ENCODE measurements at regions not wholly inside any gene's neighbourhood (a gene's known extent, or its start where the extent isn't known, plus 50 kb on each side); places are given as distances from the start of the nearest gene placed in this dataset.

DNA sequence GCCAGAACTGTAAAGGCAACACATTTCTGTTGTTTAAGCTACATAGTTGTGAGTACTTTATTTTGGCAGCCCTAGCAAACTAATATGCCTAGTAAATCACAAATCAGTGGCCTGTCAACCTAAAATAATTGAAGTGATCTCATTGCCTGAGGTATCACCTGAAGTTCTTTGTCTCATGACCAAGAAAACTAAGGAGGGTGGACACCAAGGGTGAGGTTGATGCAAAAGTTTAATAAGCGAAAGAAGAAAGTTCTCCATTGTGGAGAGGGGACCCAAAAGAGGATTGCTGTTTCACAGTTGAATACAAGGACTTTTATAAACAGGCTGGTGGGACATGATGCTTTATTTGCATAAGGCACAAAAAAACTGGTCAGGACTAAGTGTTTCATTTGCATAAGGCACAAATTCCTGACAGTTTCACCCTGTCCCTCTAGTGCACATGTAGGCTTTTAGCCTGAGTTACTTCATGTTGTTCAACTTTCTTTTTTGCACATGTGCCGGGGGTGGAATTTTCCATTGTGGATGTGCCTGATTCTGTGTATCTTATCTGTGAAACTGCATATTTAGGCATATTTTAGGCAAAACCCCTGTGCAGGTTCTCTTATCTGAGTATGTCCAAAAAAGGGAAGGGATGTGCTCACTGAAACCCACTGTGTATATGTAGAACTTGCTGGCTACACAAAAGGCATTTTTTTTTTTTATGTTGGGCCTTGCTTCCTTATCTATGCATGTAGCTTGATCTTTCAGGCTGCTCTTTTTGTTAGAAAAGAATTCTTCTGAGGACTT lies 108.6 kb upstream of the RAI14 start:
- TF ChIP-seq, protein P1, sequence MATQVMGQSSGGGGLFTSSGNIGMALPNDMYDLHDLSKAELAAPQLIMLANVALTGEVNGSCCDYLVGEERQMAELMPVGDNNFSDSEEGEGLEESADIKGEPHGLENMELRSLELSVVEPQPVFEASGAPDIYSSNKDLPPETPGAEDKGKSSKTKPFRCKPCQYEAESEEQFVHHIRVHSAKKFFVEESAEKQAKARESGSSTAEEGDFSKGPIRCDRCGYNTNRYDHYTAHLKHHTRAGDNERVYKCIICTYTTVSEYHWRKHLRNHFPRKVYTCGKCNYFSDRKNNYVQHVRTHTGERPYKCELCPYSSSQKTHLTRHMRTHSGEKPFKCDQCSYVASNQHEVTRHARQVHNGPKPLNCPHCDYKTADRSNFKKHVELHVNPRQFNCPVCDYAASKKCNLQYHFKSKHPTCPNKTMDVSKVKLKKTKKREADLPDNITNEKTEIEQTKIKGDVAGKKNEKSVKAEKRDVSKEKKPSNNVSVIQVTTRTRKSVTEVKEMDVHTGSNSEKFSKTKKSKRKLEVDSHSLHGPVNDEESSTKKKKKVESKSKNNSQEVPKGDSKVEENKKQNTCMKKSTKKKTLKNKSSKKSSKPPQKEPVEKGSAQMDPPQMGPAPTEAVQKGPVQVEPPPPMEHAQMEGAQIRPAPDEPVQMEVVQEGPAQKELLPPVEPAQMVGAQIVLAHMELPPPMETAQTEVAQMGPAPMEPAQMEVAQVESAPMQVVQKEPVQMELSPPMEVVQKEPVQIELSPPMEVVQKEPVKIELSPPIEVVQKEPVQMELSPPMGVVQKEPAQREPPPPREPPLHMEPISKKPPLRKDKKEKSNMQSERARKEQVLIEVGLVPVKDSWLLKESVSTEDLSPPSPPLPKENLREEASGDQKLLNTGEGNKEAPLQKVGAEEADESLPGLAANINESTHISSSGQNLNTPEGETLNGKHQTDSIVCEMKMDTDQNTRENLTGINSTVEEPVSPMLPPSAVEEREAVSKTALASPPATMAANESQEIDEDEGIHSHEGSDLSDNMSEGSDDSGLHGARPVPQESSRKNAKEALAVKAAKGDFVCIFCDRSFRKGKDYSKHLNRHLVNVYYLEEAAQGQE (IDR thresholded peaks at IDR 0.05; ENCODE audit: borderline replicate concordance): no peak
- no peak for TF ChIP-seq POLR2AphosphoS5 (IDR thresholded peaks at IDR 0.05)
- no peaks in the 10 kb centered on the region for H3K79me2 ChIP-seq (replicated peaks; ENCODE audit: insufficient read depth, low read length)
- H2AFZ ChIP-seq (ENCODE audit: low read depth, low read length): no peak overlapping the region
- H3K27ac ChIP-seq (ENCODE audit: low read length): no peak overlapping the region
- no peak overlapping the region for H3K4me3 ChIP-seq (ENCODE audit: low read length)
- no peaks in the 10 kb centered on the region for H3F3A ChIP-seq (ENCODE audit: insufficient read depth, low read length, poor library complexity, severe bottlenecking)
- H4K20me1 ChIP-seq (ENCODE audit: insufficient read depth): no peaks in the 10 kb centered on the region
- H3K9me3 ChIP-seq (ENCODE audit: low read length): no peaks in the 10 kb centered on the region
- H3K36me3 ChIP-seq (ENCODE audit: insufficient read depth, low read length): no peaks in the 10 kb centered on the region
- no peaks in the 10 kb centered on the region for H3K9me2 ChIP-seq (ENCODE audit: insufficient read depth, low read length)
- H3K27me3 ChIP-seq (ENCODE audit: insufficient read depth, low read depth, low read length): no peaks in the 10 kb centered on the region
- no peak overlapping the region for H3K4me2 ChIP-seq (ENCODE audit: low read length)
- H3K9ac ChIP-seq (ENCODE audit: low read length): no peak overlapping the region

DNA sequence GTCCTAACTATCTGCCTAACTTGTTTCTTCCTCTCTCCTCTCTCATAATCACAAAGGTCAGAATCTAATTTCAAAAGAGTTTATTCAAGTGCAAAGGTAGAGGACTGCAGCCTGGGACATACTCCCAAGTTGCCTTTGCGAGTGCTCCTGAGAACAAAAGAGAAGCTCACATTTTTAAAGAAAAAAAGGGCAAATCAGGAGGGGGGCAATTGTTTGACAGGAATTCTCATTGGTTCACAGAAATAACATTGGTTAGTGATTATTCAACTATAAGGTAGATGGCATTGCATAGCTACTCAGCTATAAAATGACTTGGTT lies 108.1 kb upstream of the RAI14 start:
- no peak for TF ChIP-seq EZH2 (IDR thresholded peaks at IDR 0.05; ENCODE audit: borderline replicate concordance, insufficient read depth, low read length, poor library complexity, severe bottlenecking)
- TF ChIP-seq POLR2AphosphoS5 (IDR thresholded peaks at IDR 0.05): no peak
- TF ChIP-seq SMC3 (conservative IDR thresholded peaks at IDR 0.05; ENCODE audit: poor library complexity): no peak
- TF ChIP-seq RAD21 (conservative IDR thresholded peaks at IDR 0.05): no peak
- no peak for TF ChIP-seq MXI1 (conservative IDR thresholded peaks at IDR 0.05; ENCODE audit: poor library complexity, severe bottlenecking)
- TF ChIP-seq, protein P2, sequence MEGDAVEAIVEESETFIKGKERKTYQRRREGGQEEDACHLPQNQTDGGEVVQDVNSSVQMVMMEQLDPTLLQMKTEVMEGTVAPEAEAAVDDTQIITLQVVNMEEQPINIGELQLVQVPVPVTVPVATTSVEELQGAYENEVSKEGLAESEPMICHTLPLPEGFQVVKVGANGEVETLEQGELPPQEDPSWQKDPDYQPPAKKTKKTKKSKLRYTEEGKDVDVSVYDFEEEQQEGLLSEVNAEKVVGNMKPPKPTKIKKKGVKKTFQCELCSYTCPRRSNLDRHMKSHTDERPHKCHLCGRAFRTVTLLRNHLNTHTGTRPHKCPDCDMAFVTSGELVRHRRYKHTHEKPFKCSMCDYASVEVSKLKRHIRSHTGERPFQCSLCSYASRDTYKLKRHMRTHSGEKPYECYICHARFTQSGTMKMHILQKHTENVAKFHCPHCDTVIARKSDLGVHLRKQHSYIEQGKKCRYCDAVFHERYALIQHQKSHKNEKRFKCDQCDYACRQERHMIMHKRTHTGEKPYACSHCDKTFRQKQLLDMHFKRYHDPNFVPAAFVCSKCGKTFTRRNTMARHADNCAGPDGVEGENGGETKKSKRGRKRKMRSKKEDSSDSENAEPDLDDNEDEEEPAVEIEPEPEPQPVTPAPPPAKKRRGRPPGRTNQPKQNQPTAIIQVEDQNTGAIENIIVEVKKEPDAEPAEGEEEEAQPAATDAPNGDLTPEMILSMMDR (IDR thresholded peaks at IDR 0.05; ENCODE audit: poor library complexity, severe bottlenecking): no peak
- TF ChIP-seq TAF1 (IDR thresholded peaks at IDR 0.05; ENCODE audit: low read depth): no peak
- TF ChIP-seq, protein P1 (IDR thresholded peaks at IDR 0.05; ENCODE audit: borderline replicate concordance): no peak
- TF ChIP-seq EP300 (conservative IDR thresholded peaks at IDR 0.05; ENCODE audit: poor library complexity, severe bottlenecking): no peak
- no peak overlapping the region for H3K27ac ChIP-seq (ENCODE audit: low read length)
- no peaks in the 10 kb centered on the region for H4K20me1 ChIP-seq (ENCODE audit: insufficient read depth)
- no peaks in the 10 kb centered on the region for H3K36me3 ChIP-seq (ENCODE audit: insufficient read depth, low read length)
- no peak overlapping the region for H3K4me3 ChIP-seq (ENCODE audit: low read length)
- H3K4me2 ChIP-seq (ENCODE audit: low read length): no peak overlapping the region
- H3K9me3 ChIP-seq (ENCODE audit: low read length): no peaks in the 10 kb centered on the region
- H3F3A ChIP-seq (ENCODE audit: insufficient read depth, low read length, poor library complexity, severe bottlenecking): no peaks in the 10 kb centered on the region
- no peaks in the 10 kb centered on the region for H3K9me2 ChIP-seq (ENCODE audit: insufficient read depth, low read length)
- no peaks in the 10 kb centered on the region for H3K27me3 ChIP-seq (ENCODE audit: insufficient read depth, low read depth, low read length)
- no peaks in the 10 kb centered on the region for H3K79me2 ChIP-seq (replicated peaks; ENCODE audit: insufficient read depth, low read length)
- no peak overlapping the region for H3K9ac ChIP-seq (ENCODE audit: low read length)
- H2AFZ ChIP-seq (ENCODE audit: low read depth, low read length): no peak overlapping the region

Data from neural cell (in vitro differentiated cells).